Activated T-helper 1 cell treated with anti-CD3 and anti-CD28 coated beads, Interleukin-12 subunit alpha, Interleukin-12 subunit beta, Interleukin-2, Interleukin-4 antibody, amounts not matched to agents 30 ng/mL and 10 ng/mL and 1 ng/mL, durations not matched to agents 14 hours and 24 hours and 36 hours (primary cell): ENCODE measurements at regions not wholly inside any gene's neighbourhood (a gene's known extent, or its start where the extent isn't known, plus 50 kb on each side); places are given as distances from the start of the nearest gene placed in this dataset.
"Not testable (repeated sequence)": the region's sequence is repeated elsewhere in the genome, so short reads cannot be mapped to it uniquely, and the experiment has no call there.

Experiments used
- DNase-seq: peaks from one replicate; pipeline ENCODE4 v3.0.0; 2021; ENCODE audit warnings: low spot score
- H3K27ac Mint-ChIP-seq: one replicate; pipeline ENCODE4 v1.8.0; 2021; ENCODE audit warnings: mild to moderate bottlenecking, mixed read lengths
- H3K27me3 Mint-ChIP-seq: one replicate; pipeline ENCODE4 v1.8.0; 2022; ENCODE audit warnings: mild to moderate bottlenecking, moderate library complexity, mixed read lengths; ENCODE audit not compliant: insufficient read depth
- H3K36me3 Mint-ChIP-seq: one replicate; pipeline ENCODE4 v1.8.0; 2021; ENCODE audit warnings: low read depth, mixed read lengths
- H3K4me1 Mint-ChIP-seq: one replicate; pipeline ENCODE4 v1.8.0; 2021; ENCODE audit warnings: low read depth, mixed read lengths
- H3K4me3 Mint-ChIP-seq: one replicate; pipeline ENCODE4 v1.8.0; 2021; ENCODE audit warnings: mild to moderate bottlenecking, moderate library complexity, mixed read lengths
- H3K9me3 Mint-ChIP-seq: one replicate; pipeline ENCODE4 v1.8.0; 2021; ENCODE audit warnings: mixed read lengths
- intact Hi-C: fragments of 100-400 bp; cut with micrococcal nuclease; formaldehyde crosslinking; loops from one replicate; pipeline ENCODE4 v1.15.1; 2024

- H3K4me3 Mint-ChIP-seq, H3K27me3 Mint-ChIP-seq, H3K27ac Mint-ChIP-seq, DNase-seq, H3K36me3 Mint-ChIP-seq, intact Hi-C loops: not testable (repeated sequence)
- Mint-ChIP-seq H3K9me3 (peaks cover 10% of the 10 kb centered on the region), H3K4me1 (peaks cover 21% of the 10 kb centered on the region)
Measured at GRCh38 chrX:9377216-9377615, 87.6 kb upstream of the TBL1X start.

GRCh38 chrX:9378980-9379696 is 85.7 kb upstream of the TBL1X start:
- no peak overlapping the region for H3K27ac Mint-ChIP-seq
- DNase-seq, result no peak

GRCh38 chrX:9379697-9380551 is 84.9 kb upstream of the TBL1X start:
- Mint-ChIP-seq H3K4me1 (peaks cover 21% of the 10 kb centered on the region), H3K27me3 (peaks cover 3% of the 10 kb centered on the region), H3K36me3 (no peaks in the 10 kb centered on the region), H3K9me3 (peaks cover 10% of the 10 kb centered on the region), H3K27ac (no peak overlapping the region), H3K4me3 (no peak overlapping the region)
- no peak for DNase-seq
- intact Hi-C loops, result no loop called here

More at GRCh38 chrX:9378980-9379696, 85.7 kb upstream of the TBL1X start:
- Mint-ChIP-seq H3K4me3 (no peak overlapping the region), H3K36me3 (no peaks in the 10 kb centered on the region), H3K4me1 (peaks cover 21% of the 10 kb centered on the region), H3K9me3 (peaks cover 10% of the 10 kb centered on the region), H3K27me3 (peaks cover 5% of the 10 kb centered on the region)
- intact Hi-C loops, result no loop called here

GRCh38 chrX:9383655-9384054 is 81.2 kb upstream of the TBL1X start:
- Mint-ChIP-seq H3K4me1 (peaks cover 19% of the 10 kb centered on the region), H3K27ac (no peak overlapping the region), H3K4me3 (no peak overlapping the region), H3K36me3 (peaks cover 2% of the 10 kb centered on the region), H3K9me3 (peaks cover 4% of the 10 kb centered on the region), H3K27me3 (peaks cover 5% of the 10 kb centered on the region)
- DNase-seq, result no peak
- intact Hi-C loops, result no loop called here

- intact Hi-C loops, result no loop called here
- peaks cover 2% of the 10 kb centered on the region for H3K27me3 Mint-ChIP-seq
- H3K36me3 Mint-ChIP-seq, result peaks cover 2% of the 10 kb centered on the region
Measured at GRCh38 chrX:9388450-9388849, 76.4 kb upstream of the TBL1X start.

GRCh38 chrX:9390121-9390520 is 74.7 kb upstream of the TBL1X start:
- H3K4me3 Mint-ChIP-seq, result no peak overlapping the region
- peaks cover 2% of the 10 kb centered on the region for H3K27me3 Mint-ChIP-seq

More at GRCh38 chrX:9388450-9388849, 76.4 kb upstream of the TBL1X start:
- Mint-ChIP-seq H3K4me3 (no peak overlapping the region), H3K27ac (no peak overlapping the region), H3K9me3 (peaks cover 4% of the 10 kb centered on the region), H3K4me1 (no peaks in the 10 kb centered on the region)
- DNase-seq, result no peak

GRCh38 chrX:9390693-9391368 is 74.0 kb upstream of the TBL1X start:
- no peak overlapping the region for H3K27ac Mint-ChIP-seq
- H3K9me3 Mint-ChIP-seq, result peaks cover 4% of the 10 kb centered on the region
- H3K27me3 Mint-ChIP-seq, result peaks cover 4% of the 10 kb centered on the region
- H3K36me3 Mint-ChIP-seq, result peaks cover 2% of the 10 kb centered on the region
- DNase-seq, result no peak
- no peak overlapping the region for H3K4me3 Mint-ChIP-seq
- no peaks in the 10 kb centered on the region for H3K4me1 Mint-ChIP-seq
- intact Hi-C loops, result no loop called here

More at GRCh38 chrX:9390121-9390520, 74.7 kb upstream of the TBL1X start:
- no peak for DNase-seq
- intact Hi-C loops, result no loop called here
- peaks cover 2% of the 10 kb centered on the region for H3K36me3 Mint-ChIP-seq
- H3K9me3 Mint-ChIP-seq, result peaks cover 4% of the 10 kb centered on the region
- H3K27ac Mint-ChIP-seq, result no peak overlapping the region
- no peaks in the 10 kb centered on the region for H3K4me1 Mint-ChIP-seq

- Mint-ChIP-seq H3K27ac (no peak overlapping the region), H3K4me1 (no peaks in the 10 kb centered on the region), H3K36me3 (peaks cover 2% of the 10 kb centered on the region), H3K4me3 (no peak overlapping the region), H3K9me3 (peaks cover 4% of the 10 kb centered on the region), H3K27me3 (peaks cover 5% of the 10 kb centered on the region)
- intact Hi-C loops, result no loop called here
- DNase-seq, result no peak
Measured at GRCh38 chrX:9392445-9392844, 72.4 kb upstream of the TBL1X start.

- H3K4me1 Mint-ChIP-seq, result no peaks in the 10 kb centered on the region
- intact Hi-C loops, result no loop called here
- no peak overlapping the region for H3K27ac Mint-ChIP-seq
- peaks cover 3% of the 10 kb centered on the region for H3K27me3 Mint-ChIP-seq
- H3K36me3 Mint-ChIP-seq, result no peaks in the 10 kb centered on the region
- no peak for DNase-seq
- H3K9me3 Mint-ChIP-seq, result no peaks in the 10 kb centered on the region
- no peak overlapping the region for H3K4me3 Mint-ChIP-seq
Measured at GRCh38 chrX:9393571-9393970, 71.3 kb upstream of the TBL1X start.

- intact Hi-C loops, result no loop called here
Measured at GRCh38 chrX:9394212-9394611, 70.6 kb upstream of the TBL1X start.

GRCh38 chrX:9396930-9397329 is 67.9 kb upstream of the TBL1X start:
- intact Hi-C loops, result no loop called here
- no peaks in the 10 kb centered on the region for H3K4me1 Mint-ChIP-seq
- no peaks in the 10 kb centered on the region for H3K36me3 Mint-ChIP-seq
- no peak for DNase-seq
- peaks cover 3% of the 10 kb centered on the region for H3K27me3 Mint-ChIP-seq
- H3K27ac Mint-ChIP-seq, result no peak overlapping the region
- no peak overlapping the region for H3K4me3 Mint-ChIP-seq
- no peaks in the 10 kb centered on the region for H3K9me3 Mint-ChIP-seq

More at GRCh38 chrX:9394212-9394611, 70.6 kb upstream of the TBL1X start:
- H3K4me3 Mint-ChIP-seq, result no peak overlapping the region
- no peaks in the 10 kb centered on the region for H3K9me3 Mint-ChIP-seq
- no peak for DNase-seq
- no peaks in the 10 kb centered on the region for H3K4me1 Mint-ChIP-seq
- no peaks in the 10 kb centered on the region for H3K36me3 Mint-ChIP-seq
- H3K27ac Mint-ChIP-seq, result no peak overlapping the region
- H3K27me3 Mint-ChIP-seq, result peaks cover 3% of the 10 kb centered on the region

- Mint-ChIP-seq H3K4me3 (no peak overlapping the region), H3K27ac (no peak overlapping the region)
Measured at GRCh38 chrX:9401051-9401450, 63.8 kb upstream of the TBL1X start.

GRCh38 chrX:9403374-9403773 is 61.5 kb upstream of the TBL1X start:
- Mint-ChIP-seq H3K4me1 (no peaks in the 10 kb centered on the region), H3K4me3 (no peak overlapping the region), H3K9me3 (peaks cover 4% of the 10 kb centered on the region), H3K36me3 (no peaks in the 10 kb centered on the region), H3K27ac (no peak overlapping the region), H3K27me3 (no peaks in the 10 kb centered on the region)
- DNase-seq, result no peak
- intact Hi-C loops, result no loop called here

More at GRCh38 chrX:9401051-9401450, 63.8 kb upstream of the TBL1X start:
- no peaks in the 10 kb centered on the region for H3K27me3 Mint-ChIP-seq
- DNase-seq, result no peak
- H3K9me3 Mint-ChIP-seq, result no peaks in the 10 kb centered on the region
- intact Hi-C loops, result no loop called here
- no peaks in the 10 kb centered on the region for H3K4me1 Mint-ChIP-seq
- no peaks in the 10 kb centered on the region for H3K36me3 Mint-ChIP-seq
